Thyroid gland (tissue), 4 donors: ENCODE measurements at regions not wholly inside any gene's neighbourhood (a gene's known extent, or its start where the extent isn't known, plus 50 kb on each side); places are given as distances from the start of the nearest gene placed in this dataset.

Experiments
- CTCF ChIP-seq, 6 experiments: fragments of 200-600 bp in 3 of 6; fragments of 450-650 bp in 3 of 6; sonication (generic) in 3 of 6; IDR thresholded peaks; one replicate each; pipeline ENCODE4 v1.5.1; 2016 to 2019; ENCODE audit warnings: antibody characterized with exemption in 6 of 6, mild to moderate bottlenecking in 2 of 6, inconsistent platforms in 1 of 6, moderate library complexity in 1 of 6
- POLR2A ChIP-seq, 2 donors: fragments of 450-650 bp; IDR thresholded peaks; one replicate each; pipeline ENCODE4 v1.6.1; 2017; ENCODE audit warnings: antibody characterized with exemption in 2 of 2, mild to moderate bottlenecking in 2 of 2, moderate library complexity in 1 of 2

- no peak for TF ChIP-seq CTCF (IDR thresholded peaks at IDR 0.05)
- TF ChIP-seq POLR2A (IDR thresholded peaks at IDR 0.05): no peak
These were observed 441.4 kb upstream of the CELF4 start for GRCh38 chr18:38007026-38007425.
